OCI-LY7 (cell line): ENCODE measurements at regions not wholly inside any gene's neighbourhood (a gene's known extent, or its start where the extent isn't known, plus 50 kb on each side); places are given as distances from the start of the nearest gene placed in this dataset.

Experiments used
- BruUV-seq: library from RNA; stranded (reverse); fragments of 400-500 nt; replicated peaks from 2 replicates; lab custom pipeline; 2021; lab: Mats Ljungman, UMichigan
- CTCF ChIA-PET: fragments of 300-600 bp; sonication (Branson Sonifier 250); formaldehyde crosslinking; loops from one replicate; lab custom pipeline; 2022; ENCODE audit warnings: antibody characterized with exemption; ENCODE audit not compliant: unreplicated experiment; lab: Charles Lee
- POLR2A ChIA-PET: fragments of 300-600 bp; sonication (Branson Sonifier 250); formaldehyde crosslinking; loops from one replicate; lab custom pipeline; 2022; ENCODE audit warnings: antibody characterized with exemption; lab: Charles Lee
- DNase-seq: peaks from one replicate; pipeline ENCODE4 v3.0.0-alpha.2; 2015; ENCODE audit warnings: low spot score
- H2AFZ ChIP-seq: fragments of 200-600 bp; sonication (generic), shearing (Covaris generic); 2 replicates; pipeline ENCODE4 v1.6.1; 2014; ENCODE audit warnings: mild to moderate bottlenecking, antibody characterized with exemption, low read length, moderate library complexity
- H3K27ac ChIP-seq: fragments of 200-600 bp; sonication (generic); 2 replicates; pipeline ENCODE4 v1.5.1; 2014; ENCODE audit warnings: mixed run types, low read depth, mild to moderate bottlenecking, moderate library complexity, low read length, inconsistent platforms; ENCODE audit not compliant: poor library complexity, severe bottlenecking
- H3K36me3 ChIP-seq: fragments of 200-600 bp; sonication (generic); 2 replicates; pipeline ENCODE4 v1.6.1; 2014; ENCODE audit warnings: mild to moderate bottlenecking, antibody characterized with exemption, low read length, moderate library complexity, mixed read lengths; ENCODE audit not compliant: insufficient read depth
- H3K4me1 ChIP-seq: fragments of 200-600 bp; sonication (generic); 2 replicates; pipeline ENCODE4 v1.5.1; 2014; ENCODE audit warnings: mild to moderate bottlenecking, low read length; ENCODE audit not compliant: insufficient read depth, poor library complexity, severe bottlenecking
- H3K4me2 ChIP-seq: fragments of 200-600 bp; sonication (generic); 2 replicates; pipeline ENCODE4 v1.6.1; 2014; ENCODE audit warnings: mild to moderate bottlenecking, low read length
- H3K4me3 ChIP-seq: fragments of 200-600 bp; sonication (generic); 2 replicates; pipeline ENCODE4 v1.5.1; 2014; ENCODE audit warnings: mild to moderate bottlenecking, low read depth, low read length; ENCODE audit not compliant: poor library complexity, severe bottlenecking
- H3K79me2 ChIP-seq: fragments of 200-600 bp; sonication (generic); 2 replicates; pipeline ENCODE4 v1.6.1; 2016; ENCODE audit warnings: low read depth, mild to moderate bottlenecking, low read length, moderate library complexity, mixed read lengths; ENCODE audit not compliant: insufficient read depth
- H3K9me2 ChIP-seq: fragments of 200-600 bp; sonication (generic); 2 replicates; pipeline ENCODE4 v1.6.1; 2016; ENCODE audit warnings: mild to moderate bottlenecking, low read length, mixed read lengths; ENCODE audit not compliant: insufficient read depth
- H3K9me3 ChIP-seq: fragments of 200-600 bp; sonication (generic); 2 replicates; pipeline ENCODE4 v1.6.1; 2014; ENCODE audit warnings: mild to moderate bottlenecking, mixed run types, low read length, mixed read lengths
- H4K20me1 ChIP-seq: fragments of 200-600 bp; sonication (generic); 2 replicates; pipeline ENCODE4 v1.6.1; 2014; ENCODE audit warnings: mild to moderate bottlenecking, antibody characterized with exemption, low read length, moderate library complexity, mixed read lengths; ENCODE audit not compliant: insufficient read depth
- CTCF ChIP-seq: fragments of 200-600 bp; sonication (generic); conservative IDR thresholded peaks from 2 replicates; pipeline ENCODE4 v1.5.1; 2014; ENCODE audit warnings: mild to moderate bottlenecking, antibody characterized with exemption, low read length, moderate library complexity, mixed read lengths
- EZH2phosphoT487 ChIP-seq: fragments of 200-600 bp; sonication (generic); IDR thresholded peaks from 2 replicates; pipeline ENCODE4 v1.6.1; 2018; ENCODE audit warnings: low read depth, borderline replicate concordance, mild to moderate bottlenecking, mixed run types, antibody characterized with exemption, low read length, moderate library complexity, mixed read lengths
- intact Hi-C: fragments of 100-400 bp; cut with micrococcal nuclease; formaldehyde crosslinking; loops from one replicate; pipeline ENCODE4 v1.10.0; 2022; ENCODE audit not compliant: unreplicated experiment

GRCh38 chr11:70702040-70702648 lies 303.8 kb downstream of the CTTN start:
- H3K36me3 ChIP-seq = no peaks in the 10 kb centered on the region
- intact Hi-C loops = no loop called here
- no peaks in the 10 kb centered on the region for H3K4me1 ChIP-seq
- H3K4me3 ChIP-seq = no peak overlapping the region
- POLR2A ChIA-PET = no interaction called here
- H3K9me3 ChIP-seq = no peaks in the 10 kb centered on the region
- H3K9me2 ChIP-seq = no peaks in the 10 kb centered on the region
- no peak overlapping the region for H2AFZ ChIP-seq
- H4K20me1 ChIP-seq = no peaks in the 10 kb centered on the region
- no peak for TF ChIP-seq CTCF
- TF ChIP-seq EZH2phosphoT487 = no peak
- BruUV-seq = no TSS peak
- H3K79me2 ChIP-seq = no peaks in the 10 kb centered on the region
- no peak overlapping the region for H3K27ac ChIP-seq
- no peak overlapping the region for H3K4me2 ChIP-seq
- no peak for DNase-seq
- CTCF ChIA-PET = no interaction called here

GRCh38 chr11:70703141-70704064 lies 305.1 kb downstream of the CTTN start:
- intact Hi-C loops = no loop called here
- no peak overlapping the region for H2AFZ ChIP-seq
- no peak for TF ChIP-seq EZH2phosphoT487
- no peak for TF ChIP-seq CTCF
- no peaks in the 10 kb centered on the region for H4K20me1 ChIP-seq
- H3K4me1 ChIP-seq = no peaks in the 10 kb centered on the region
- ChIA-PET POLR2A (no interaction called here), CTCF (no interaction called here)
- no TSS peak for BruUV-seq
- H3K79me2 ChIP-seq = no peaks in the 10 kb centered on the region
- no peaks in the 10 kb centered on the region for H3K36me3 ChIP-seq
- no peak overlapping the region for H3K27ac ChIP-seq
- no peak overlapping the region for H3K4me3 ChIP-seq
- H3K9me3 ChIP-seq = no peaks in the 10 kb centered on the region
- no peaks in the 10 kb centered on the region for H3K9me2 ChIP-seq
- no peak for DNase-seq
- H3K4me2 ChIP-seq = no peak overlapping the region

- Histone ChIP-seq H3K36me3 (no peaks in the 10 kb centered on the region), H3K79me2 (no peaks in the 10 kb centered on the region), H3K4me2 (no peak overlapping the region), H3K9me2 (no peaks in the 10 kb centered on the region), H3K4me1 (no peaks in the 10 kb centered on the region), H3K9me3 (no peaks in the 10 kb centered on the region), H2AFZ (no peak overlapping the region), H3K27ac (no peak overlapping the region), H3K4me3 (no peak overlapping the region), H4K20me1 (no peaks in the 10 kb centered on the region)
- no peak for DNase-seq
- no TSS peak for BruUV-seq
- TF ChIP-seq CTCF (no peak), EZH2phosphoT487 (no peak)
- ChIA-PET POLR2A (no interaction called here), CTCF (interaction anchor here (0.6 kb wide), 1 partner anchor 236 kb away, joined by 3 read pairs; no protein-coding TSS in a partner anchor)
- intact Hi-C loops = no loop called here
Measured at GRCh38 chr11:70705097-70705496, 306.8 kb downstream of the CTTN start.
